Tibial nerve (tissue), 4 donors: ENCODE measurements at regions not wholly inside any gene's neighbourhood (a gene's known extent, or its start where the extent isn't known, plus 50 kb on each side); places are given as distances from the start of the nearest gene placed in this dataset.

Source experiments
- DNase-seq, 2 donors: peaks; one replicate each; pipeline ENCODE4 v3.0.0-alpha.2; 2019; ENCODE audit warnings: low spot score in 2 of 2
- H3K27ac ChIP-seq, 4 donors: fragments of 200-600 bp; sonication (generic) in 3 of 4; one replicate each; pipeline ENCODE4 v1.5.1; 2017 to 2019; ENCODE audit warnings: mild to moderate bottlenecking in 1 of 4
- H3K27me3 ChIP-seq, 2 donors: fragments of 200-600 bp; sonication (generic) in 1 of 2; one replicate each; pipeline versions ENCODE4 v1.5.1 to v1.6.0; 2017 to 2019
- H3K36me3 ChIP-seq, 3 donors: fragments of 200-600 bp; sonication (generic); one replicate each; pipeline ENCODE4 v1.5.1; 2018 to 2019
- H3K4me1 ChIP-seq, 4 donors: fragments of 200-600 bp; sonication (generic) in 3 of 4; one replicate each; pipeline ENCODE4 v1.5.1; 2017 to 2019
- H3K4me3 ChIP-seq, 4 donors: fragments of 200-600 bp; sonication (generic) in 3 of 4; one replicate each; pipeline ENCODE4 v1.5.1; 2017 to 2019; ENCODE audit warnings: mild to moderate bottlenecking in 1 of 4, moderate library complexity in 1 of 4
- H3K9me3 ChIP-seq, 4 donors: fragments of 200-600 bp; sonication (generic) in 3 of 4; one replicate each; pipeline ENCODE4 v1.5.1; 2017 to 2019
- EP300 ChIP-seq, 2 donors: sonication (generic); formaldehyde crosslinking; IDR thresholded peaks; one replicate each; pipeline ENCODE4 v1.6.1; 2017; ENCODE audit warnings: antibody characterized with exemption in 2 of 2, mild to moderate bottlenecking in 1 of 2
- POLR2A ChIP-seq, 2 donors: fragments of 450-650 bp; IDR thresholded peaks; one replicate each; pipeline ENCODE4 v1.6.1; 2017; ENCODE audit warnings: antibody characterized with exemption in 2 of 2, mild to moderate bottlenecking in 2 of 2, moderate library complexity in 2 of 2
- WGBS, 2 donors: methylation state at CpG; one replicate each; pipeline ENCODE4 v1.1.5; 2018; 5-methylcytosine and 5-hydroxymethylcytosine counted together
- TF ChIP-seq, protein P1 (sequence below), 5 experiments: fragments of 200-600 bp in 3 of 5; fragments of 450-650 bp in 2 of 5; sonication (generic) in 3 of 5; IDR thresholded peaks; one replicate each; pipeline ENCODE4 v1.5.1; 2016 to 2019; ENCODE audit warnings: antibody characterized with exemption in 5 of 5, mild to moderate bottlenecking in 3 of 5, moderate library complexity in 2 of 5

GRCh38 chr20:18979132-18979531, 165.5 kb downstream of the SCP2D1 start:
- H3K4me1 ChIP-seq: peaks cover 0 to 1% (median 0%) of the 10 kb centered on the region in 4 donors
- no peaks in the 10 kb centered on the region for H3K9me3 ChIP-seq
- TF ChIP-seq EP300 (IDR thresholded peaks at IDR 0.05): no peak
- TF ChIP-seq, protein P1, sequence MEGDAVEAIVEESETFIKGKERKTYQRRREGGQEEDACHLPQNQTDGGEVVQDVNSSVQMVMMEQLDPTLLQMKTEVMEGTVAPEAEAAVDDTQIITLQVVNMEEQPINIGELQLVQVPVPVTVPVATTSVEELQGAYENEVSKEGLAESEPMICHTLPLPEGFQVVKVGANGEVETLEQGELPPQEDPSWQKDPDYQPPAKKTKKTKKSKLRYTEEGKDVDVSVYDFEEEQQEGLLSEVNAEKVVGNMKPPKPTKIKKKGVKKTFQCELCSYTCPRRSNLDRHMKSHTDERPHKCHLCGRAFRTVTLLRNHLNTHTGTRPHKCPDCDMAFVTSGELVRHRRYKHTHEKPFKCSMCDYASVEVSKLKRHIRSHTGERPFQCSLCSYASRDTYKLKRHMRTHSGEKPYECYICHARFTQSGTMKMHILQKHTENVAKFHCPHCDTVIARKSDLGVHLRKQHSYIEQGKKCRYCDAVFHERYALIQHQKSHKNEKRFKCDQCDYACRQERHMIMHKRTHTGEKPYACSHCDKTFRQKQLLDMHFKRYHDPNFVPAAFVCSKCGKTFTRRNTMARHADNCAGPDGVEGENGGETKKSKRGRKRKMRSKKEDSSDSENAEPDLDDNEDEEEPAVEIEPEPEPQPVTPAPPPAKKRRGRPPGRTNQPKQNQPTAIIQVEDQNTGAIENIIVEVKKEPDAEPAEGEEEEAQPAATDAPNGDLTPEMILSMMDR (IDR thresholded peaks at IDR 0.05): no peak
- TF ChIP-seq POLR2A (IDR thresholded peaks at IDR 0.05): no peak
- H3K27me3 ChIP-seq: no peaks in the 10 kb centered on the region
- WGBS, 2 donors: 73 to 79% methylated on average over 1 of the region's 1 CpG
- no peak overlapping the region for H3K4me3 ChIP-seq
- no peak overlapping the region for H3K27ac ChIP-seq
- DNase-seq: no peak
- H3K36me3 ChIP-seq: no peaks in the 10 kb centered on the region

DNA sequence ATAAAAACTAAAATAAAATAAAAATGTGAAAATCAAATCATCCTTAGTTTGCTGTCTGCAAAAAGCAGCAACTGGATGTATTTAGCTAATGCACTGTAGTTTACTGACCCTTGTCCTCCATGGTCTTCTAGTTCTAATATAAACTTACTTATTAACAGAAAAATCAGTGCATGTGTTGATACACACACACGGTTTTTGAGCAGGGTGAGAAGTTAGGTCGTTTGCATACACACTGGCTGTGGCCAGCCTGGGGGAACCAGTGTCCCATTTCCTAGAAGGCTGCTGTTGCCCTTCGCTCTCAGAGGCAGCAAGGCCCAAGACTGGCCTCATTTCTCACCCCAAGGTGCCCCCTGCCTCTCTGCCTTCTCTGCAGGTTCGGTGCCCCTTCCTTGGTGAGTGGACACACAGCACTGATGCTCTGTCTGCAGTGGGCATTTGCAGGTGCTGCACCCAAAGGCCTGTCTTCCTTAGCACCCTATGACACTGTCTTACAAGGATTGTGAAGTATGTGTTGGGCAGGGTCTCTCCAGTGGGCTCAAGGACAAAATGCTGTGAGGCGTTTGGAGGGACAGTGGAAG, 168.5 kb downstream of the SCP2D1 start:
- H3K27me3 ChIP-seq: no peaks in the 10 kb centered on the region
- H3K9me3 ChIP-seq: no peaks in the 10 kb centered on the region
- WGBS, 2 donors: 69% methylated on average over 5 of the region's 5 CpGs
- no peak for DNase-seq
- TF ChIP-seq, protein P1 (IDR thresholded peaks at IDR 0.05): no peak
- TF ChIP-seq EP300 (IDR thresholded peaks at IDR 0.05): no peak
- peaks cover 0 to 11% (median 0%) of the 10 kb centered on the region in 4 donors for H3K4me1 ChIP-seq
- no peak overlapping the region for H3K27ac ChIP-seq
- H3K36me3 ChIP-seq: no peaks in the 10 kb centered on the region
- H3K4me3 ChIP-seq: no peak overlapping the region

DNA sequence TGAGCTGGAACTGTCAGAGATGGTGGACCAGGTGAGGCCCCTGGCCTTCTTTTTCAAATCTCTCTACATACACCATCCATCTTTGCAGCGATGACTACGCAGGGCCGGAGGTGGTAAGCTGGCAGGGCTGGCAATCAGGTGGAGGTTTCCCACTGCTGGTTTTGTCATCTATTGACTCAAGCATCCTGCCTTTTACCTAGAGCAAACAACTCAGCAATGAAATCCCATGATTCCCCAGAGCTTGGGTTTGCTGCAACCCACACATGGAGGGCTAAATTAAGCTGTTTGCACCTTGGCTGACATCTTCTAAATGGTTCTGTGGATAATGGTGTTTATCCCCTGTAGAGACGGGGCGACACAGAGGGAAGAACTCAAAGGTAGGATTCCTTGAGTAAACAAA, 170.2 kb downstream of the SCP2D1 start:
- Histone ChIP-seq H3K27ac (no peak overlapping the region), H3K36me3 (no peaks in the 10 kb centered on the region), H3K27me3 (no peaks in the 10 kb centered on the region), H3K4me3 (no peak overlapping the region), H3K4me1 (peaks cover 0 to 11% (median 0%) of the 10 kb centered on the region in 4 donors), H3K9me3 (no peaks in the 10 kb centered on the region)
- 83 to 87% methylated on average over 5 of the region's 5 CpGs for WGBS, 2 donors
- no peak for DNase-seq
- TF ChIP-seq POLR2A (IDR thresholded peaks at IDR 0.05): no peak
- no peak for TF ChIP-seq EP300 (IDR thresholded peaks at IDR 0.05)
- TF ChIP-seq, protein P1 (IDR thresholded peaks at IDR 0.05): no peak

DNA sequence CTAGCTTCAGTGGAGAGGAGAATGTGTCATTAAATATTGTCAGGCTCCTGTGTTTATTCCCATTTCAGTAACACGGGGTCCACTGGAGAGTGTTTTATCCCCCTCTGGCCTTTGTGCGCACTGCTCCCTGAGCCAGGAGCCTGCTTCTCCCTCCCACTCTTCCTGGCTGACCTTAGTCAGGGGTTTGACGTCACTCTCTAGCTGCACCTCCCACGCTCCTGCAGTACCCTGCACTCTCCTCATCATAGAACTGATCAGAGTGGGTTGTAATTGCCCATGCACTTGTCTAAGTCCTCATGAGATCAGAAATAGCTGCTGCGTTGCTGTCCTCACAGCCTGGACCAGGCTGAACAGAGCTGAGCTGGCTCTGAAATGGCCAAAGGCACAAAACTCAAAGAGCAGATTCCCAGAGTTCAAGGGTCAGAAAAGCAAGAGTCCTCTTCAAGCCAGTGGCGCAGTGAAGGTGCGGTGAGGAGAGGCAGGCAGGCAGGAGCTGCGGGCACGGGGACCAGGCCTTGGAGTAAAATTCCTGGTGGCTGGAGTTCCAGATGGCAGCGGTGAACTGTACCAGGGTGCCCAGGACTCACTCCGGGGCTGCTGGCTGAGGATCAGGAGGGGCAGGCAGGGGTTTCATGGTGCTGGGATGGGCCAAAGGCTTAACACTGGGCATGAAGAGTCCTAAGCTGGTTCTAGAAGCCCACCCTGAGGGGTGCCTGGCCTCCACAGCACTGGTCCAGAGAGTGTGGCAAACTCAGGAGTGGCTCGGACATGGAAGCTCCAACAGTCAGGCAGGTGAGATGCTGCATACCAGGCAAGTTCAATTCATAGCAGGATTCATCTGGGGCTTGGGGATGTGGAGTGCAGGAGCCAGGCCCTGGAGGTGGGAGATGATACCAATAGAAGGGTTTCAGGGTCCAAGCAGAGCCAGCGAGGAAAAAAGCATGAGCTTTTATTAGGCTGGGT, 170.9 kb downstream of the SCP2D1 start:
- H3K9me3 ChIP-seq: no peaks in the 10 kb centered on the region
- 51 to 52% methylated on average over 13 of the region's 13 CpGs for WGBS, 2 donors
- TF ChIP-seq POLR2A (IDR thresholded peaks at IDR 0.05) (no peak), EP300 (IDR thresholded peaks at IDR 0.05) (peak in 1 of 2 donors; percentile 21)
- no peaks in the 10 kb centered on the region for H3K27me3 ChIP-seq
- no peaks in the 10 kb centered on the region for H3K36me3 ChIP-seq
- peak overlapping the region in 1 of 4 donors; percentile 0 for H3K27ac ChIP-seq
- H3K4me3 ChIP-seq: no peak overlapping the region
- DNase-seq: no peak
- H3K4me1 ChIP-seq: peaks cover 0 to 11% (median 0%) of the 10 kb centered on the region in 4 donors

DNA sequence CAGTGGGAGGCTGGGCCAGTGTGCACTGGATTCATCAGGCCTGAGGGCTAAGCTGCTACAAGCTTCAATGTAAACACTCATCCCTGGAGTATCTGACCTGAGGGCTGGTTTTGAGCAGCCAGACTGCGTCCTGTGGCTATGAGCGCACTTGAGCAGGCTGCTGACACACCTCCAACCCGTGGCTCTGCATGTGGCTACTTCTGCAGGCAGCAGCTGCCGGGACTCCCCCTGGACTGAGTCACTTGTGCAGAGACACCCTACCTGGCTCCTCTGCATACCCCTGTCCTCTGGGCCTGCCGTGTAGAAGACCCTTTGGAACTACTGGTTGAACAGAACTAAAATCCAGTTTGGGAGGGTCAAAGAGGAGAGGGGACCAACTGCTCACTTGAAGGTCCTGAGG, 172.0 kb downstream of the SCP2D1 start:
- 97 to 100% methylated on average over 4 to 5 of the region's 5 CpGs for WGBS, 2 donors
- peaks cover 0 to 11% (median 0%) of the 10 kb centered on the region in 4 donors for H3K4me1 ChIP-seq

More for the DNA sequence above, 172.0 kb downstream of the SCP2D1 start:
- Histone ChIP-seq H3K36me3 (no peaks in the 10 kb centered on the region), H3K27me3 (no peaks in the 10 kb centered on the region), H3K9me3 (no peaks in the 10 kb centered on the region), H3K4me3 (no peak overlapping the region), H3K27ac (no peak overlapping the region)
- TF ChIP-seq POLR2A (IDR thresholded peaks at IDR 0.05) (no peak), EP300 (IDR thresholded peaks at IDR 0.05) (no peak)
- TF ChIP-seq, protein P1 (IDR thresholded peaks at IDR 0.05): no peak
- DNase-seq: no peak
